ENCODE measurements at regions not wholly inside any gene's neighbourhood (a gene's known extent, or its start where the extent isn't known, plus 50 kb on each side); places are given as distances from the start of the nearest gene placed in this dataset.

DNA sequence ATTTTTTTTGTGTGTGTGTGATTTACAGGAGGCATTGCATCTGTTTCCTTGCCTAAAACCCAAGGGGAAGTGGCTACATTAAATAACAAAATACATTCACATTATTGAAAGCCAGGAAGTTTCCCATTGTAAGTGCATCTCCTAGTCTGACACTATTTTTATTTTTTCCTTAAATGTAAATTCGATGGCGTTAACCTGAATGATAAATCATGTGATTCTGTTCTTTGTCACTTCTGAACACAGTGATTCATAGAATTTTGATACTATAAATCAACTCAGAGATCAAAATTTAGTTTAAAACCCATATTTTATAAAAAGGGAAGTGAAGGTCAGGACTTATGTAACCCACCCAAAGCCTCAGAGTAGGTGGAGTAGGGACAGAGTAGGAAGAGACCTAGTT lies 258.1 kb downstream of the GABRG1 start:
- H3K9me3 ChIP-seq: no peaks in the 10 kb centered on the region
- H3K4me3 ChIP-seq: no peak overlapping the region
- H3K4me1 ChIP-seq: no peaks in the 10 kb centered on the region
- TF ChIP-seq, protein P1, sequence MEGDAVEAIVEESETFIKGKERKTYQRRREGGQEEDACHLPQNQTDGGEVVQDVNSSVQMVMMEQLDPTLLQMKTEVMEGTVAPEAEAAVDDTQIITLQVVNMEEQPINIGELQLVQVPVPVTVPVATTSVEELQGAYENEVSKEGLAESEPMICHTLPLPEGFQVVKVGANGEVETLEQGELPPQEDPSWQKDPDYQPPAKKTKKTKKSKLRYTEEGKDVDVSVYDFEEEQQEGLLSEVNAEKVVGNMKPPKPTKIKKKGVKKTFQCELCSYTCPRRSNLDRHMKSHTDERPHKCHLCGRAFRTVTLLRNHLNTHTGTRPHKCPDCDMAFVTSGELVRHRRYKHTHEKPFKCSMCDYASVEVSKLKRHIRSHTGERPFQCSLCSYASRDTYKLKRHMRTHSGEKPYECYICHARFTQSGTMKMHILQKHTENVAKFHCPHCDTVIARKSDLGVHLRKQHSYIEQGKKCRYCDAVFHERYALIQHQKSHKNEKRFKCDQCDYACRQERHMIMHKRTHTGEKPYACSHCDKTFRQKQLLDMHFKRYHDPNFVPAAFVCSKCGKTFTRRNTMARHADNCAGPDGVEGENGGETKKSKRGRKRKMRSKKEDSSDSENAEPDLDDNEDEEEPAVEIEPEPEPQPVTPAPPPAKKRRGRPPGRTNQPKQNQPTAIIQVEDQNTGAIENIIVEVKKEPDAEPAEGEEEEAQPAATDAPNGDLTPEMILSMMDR (IDR thresholded peaks at IDR 0.05): no peak
- TF ChIP-seq POLR2A (IDR thresholded peaks at IDR 0.05): no peak
- H3K27ac ChIP-seq: no peak overlapping the region
- no peak for DNase-seq
- H3K36me3 ChIP-seq: no peaks in the 10 kb centered on the region
- no peaks in the 10 kb centered on the region for H3K27me3 ChIP-seq

DNA sequence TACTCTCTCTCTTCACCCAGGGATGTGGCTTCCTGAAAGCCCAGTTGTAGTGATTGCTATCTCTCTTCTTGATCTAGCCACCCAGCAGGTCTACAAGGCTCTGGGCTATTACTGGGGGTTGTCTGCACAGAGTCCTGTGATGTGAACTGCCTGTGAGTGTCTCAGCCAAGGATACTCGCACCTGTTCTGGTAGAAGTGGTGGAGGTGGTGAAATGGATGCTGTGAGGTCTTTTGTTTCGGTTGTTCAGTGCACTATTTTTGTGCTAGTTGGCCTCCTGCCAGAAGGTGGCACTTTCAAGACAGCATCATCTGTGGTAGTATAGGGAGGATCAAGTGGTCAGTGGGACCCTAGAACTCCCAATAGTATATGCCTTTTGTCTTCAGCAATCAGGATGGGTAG lies 268.0 kb downstream of the GABRG1 start:
- TF ChIP-seq POLR2A (IDR thresholded peaks at IDR 0.05): no peak
- TF ChIP-seq, protein P1 (IDR thresholded peaks at IDR 0.05): no peak
- DNase-seq: no peak

DNA sequence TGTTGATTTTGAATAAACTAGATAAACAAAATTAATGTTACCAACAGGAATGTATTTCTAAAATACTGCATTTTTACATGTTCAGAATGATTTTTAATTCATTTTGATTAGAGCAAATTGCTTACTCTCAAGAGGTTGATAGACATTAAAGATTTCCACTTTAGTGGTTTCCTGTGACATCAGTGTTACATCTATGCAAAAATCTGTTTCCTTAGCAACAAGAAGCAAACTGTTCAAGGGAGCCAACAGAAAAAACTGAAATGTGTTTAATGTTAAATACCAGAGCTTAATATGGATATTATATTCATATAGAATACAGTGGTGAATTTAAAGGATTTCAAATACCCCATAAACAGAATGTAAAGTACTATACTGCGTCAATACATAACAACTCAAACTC lies 277.8 kb downstream of the GABRG1 start:
- H3K9me3 ChIP-seq: no peaks in the 10 kb centered on the region
- no peaks in the 10 kb centered on the region for H3K36me3 ChIP-seq
- DNase-seq: no peak
- no peak overlapping the region for H3K27ac ChIP-seq
- TF ChIP-seq POLR2A (IDR thresholded peaks at IDR 0.05): no peak
- H3K4me1 ChIP-seq: no peaks in the 10 kb centered on the region
- no peaks in the 10 kb centered on the region for H3K27me3 ChIP-seq
- no peak overlapping the region for H3K4me3 ChIP-seq

More for the DNA sequence above, 268.0 kb downstream of the GABRG1 start:
- H3K27ac ChIP-seq: no peak overlapping the region
- no peaks in the 10 kb centered on the region for H3K36me3 ChIP-seq
- no peaks in the 10 kb centered on the region for H3K9me3 ChIP-seq
- no peak overlapping the region for H3K4me3 ChIP-seq
- no peaks in the 10 kb centered on the region for H3K27me3 ChIP-seq
- H3K4me1 ChIP-seq: no peaks in the 10 kb centered on the region

DNA sequence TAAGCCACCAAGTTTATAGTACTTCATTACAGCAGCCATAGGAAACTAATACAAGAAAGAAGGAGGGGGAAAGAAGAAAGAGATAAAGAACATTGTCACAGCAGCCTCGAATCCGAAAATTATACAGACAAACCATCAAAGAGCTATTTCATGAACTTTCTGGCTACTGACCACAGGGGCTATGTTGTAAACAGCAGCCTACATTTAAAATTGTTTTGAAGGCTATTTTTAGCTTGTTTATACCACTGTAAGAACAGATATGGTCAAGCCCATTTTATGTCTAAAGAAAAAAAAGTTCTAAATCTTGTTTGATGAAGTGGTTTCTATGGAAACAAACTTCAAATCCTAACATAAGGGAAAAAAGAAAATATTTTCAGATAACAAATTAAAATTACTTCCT lies 282.1 kb downstream of the GABRG1 start:
- no peaks in the 10 kb centered on the region for H3K4me1 ChIP-seq
- no peaks in the 10 kb centered on the region for H3K9me3 ChIP-seq
- H3K27ac ChIP-seq: no peak overlapping the region
- H3K4me3 ChIP-seq: no peak overlapping the region
- TF ChIP-seq, protein P1 (IDR thresholded peaks at IDR 0.05): no peak
- TF ChIP-seq POLR2A (IDR thresholded peaks at IDR 0.05): no peak
- DNase-seq: no peak
- H3K36me3 ChIP-seq: no peaks in the 10 kb centered on the region
- no peaks in the 10 kb centered on the region for H3K27me3 ChIP-seq

DNA sequence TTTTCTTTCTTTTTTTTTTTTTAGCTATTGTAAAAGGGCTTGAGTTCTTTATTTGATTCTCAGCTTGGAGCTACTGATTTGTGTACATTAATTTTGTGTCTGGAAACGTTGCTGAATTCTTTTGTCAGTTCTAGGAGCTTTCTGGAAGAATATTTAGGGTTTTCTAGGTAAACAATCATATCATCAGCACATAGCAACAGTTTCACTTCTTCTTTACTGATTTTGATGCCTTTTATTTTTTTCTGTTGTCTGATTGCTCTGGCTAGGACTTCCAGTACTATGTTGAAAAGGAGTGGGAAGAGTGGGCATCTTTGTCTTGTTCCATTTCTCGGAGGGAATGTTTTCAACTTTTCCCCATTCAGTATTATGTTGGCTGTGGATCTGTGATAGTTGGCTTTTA lies 292.2 kb downstream of the GABRG1 start:
- no peaks in the 10 kb centered on the region for H3K27me3 ChIP-seq
- H3K9me3 ChIP-seq: no peaks in the 10 kb centered on the region
- no peak for DNase-seq
- H3K36me3 ChIP-seq: no peaks in the 10 kb centered on the region
- no peaks in the 10 kb centered on the region for H3K4me1 ChIP-seq
- TF ChIP-seq, protein P1 (IDR thresholded peaks at IDR 0.05): no peak
- TF ChIP-seq POLR2A (IDR thresholded peaks at IDR 0.05): no peak
- no peak overlapping the region for H3K4me3 ChIP-seq
- H3K27ac ChIP-seq: no peak overlapping the region

DNA sequence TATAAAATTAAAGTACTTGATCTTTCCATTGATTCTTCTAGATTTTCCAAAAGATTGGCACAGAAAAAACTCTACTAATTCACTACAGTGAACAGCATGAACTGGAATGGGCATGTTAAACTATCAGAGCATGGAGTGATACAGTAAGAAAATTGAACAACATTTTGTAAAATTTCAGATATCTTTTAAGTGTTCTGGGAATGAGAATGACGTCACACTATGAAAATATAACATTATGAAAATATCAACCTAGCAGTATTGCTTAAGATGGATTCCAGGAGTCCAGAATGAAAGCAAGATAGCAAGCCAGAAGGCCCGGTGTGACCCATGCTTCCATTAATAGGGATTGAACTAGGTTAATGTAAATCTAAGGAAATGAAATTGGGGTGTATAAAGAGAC lies 319.9 kb downstream of the GABRG1 start:
- H3K27ac ChIP-seq: no peak overlapping the region
- TF ChIP-seq POLR2A (IDR thresholded peaks at IDR 0.05): no peak

DNA sequence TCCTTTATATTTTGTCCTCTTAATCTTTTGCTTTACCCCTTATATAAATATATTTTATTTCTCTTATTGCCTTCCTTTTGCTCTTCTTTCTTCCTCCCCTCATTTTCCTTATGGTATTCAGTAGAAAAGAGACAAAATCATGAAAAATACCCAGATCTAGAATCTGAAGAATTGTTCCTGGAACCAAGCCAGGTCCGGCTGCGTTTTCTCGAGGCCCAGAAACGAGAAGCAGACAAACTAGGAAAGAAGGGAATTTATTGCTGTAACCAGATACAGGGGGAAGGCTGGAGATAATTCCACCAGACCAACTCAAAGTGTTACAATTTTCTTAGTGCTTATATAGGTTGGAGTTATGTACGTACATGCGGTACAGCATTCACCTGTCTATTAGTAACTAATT lies 328.7 kb downstream of the GABRG1 start:
- H3K9me3 ChIP-seq: no peaks in the 10 kb centered on the region
- no peaks in the 10 kb centered on the region for H3K36me3 ChIP-seq
- H3K27me3 ChIP-seq: no peaks in the 10 kb centered on the region
- TF ChIP-seq POLR2A (IDR thresholded peaks at IDR 0.05): no peak
- no peak for DNase-seq
- H3K4me1 ChIP-seq: no peaks in the 10 kb centered on the region
- no peak overlapping the region for H3K4me3 ChIP-seq
- no peak overlapping the region for H3K27ac ChIP-seq

More for the DNA sequence above, 319.9 kb downstream of the GABRG1 start:
- no peaks in the 10 kb centered on the region for H3K9me3 ChIP-seq
- no peaks in the 10 kb centered on the region for H3K4me1 ChIP-seq
- H3K36me3 ChIP-seq: no peaks in the 10 kb centered on the region
- no peak overlapping the region for H3K4me3 ChIP-seq
- H3K27me3 ChIP-seq: no peaks in the 10 kb centered on the region
- DNase-seq: no peak

Measured in Peyer's patch (tissue), 4 donors.